NCI-H2227 (cell line): ENCODE measurements at regions not wholly inside any gene's neighbourhood (a gene's known extent, or its start where the extent isn't known, plus 50 kb on each side); places are given as distances from the start of the nearest gene placed in this dataset.

Experiments
- DNase-seq: peaks from one replicate; lab custom pipeline; 2025; ENCODE audit not compliant: unreplicated experiment; lab: John Stamatoyannopoulos, UW

DNA sequence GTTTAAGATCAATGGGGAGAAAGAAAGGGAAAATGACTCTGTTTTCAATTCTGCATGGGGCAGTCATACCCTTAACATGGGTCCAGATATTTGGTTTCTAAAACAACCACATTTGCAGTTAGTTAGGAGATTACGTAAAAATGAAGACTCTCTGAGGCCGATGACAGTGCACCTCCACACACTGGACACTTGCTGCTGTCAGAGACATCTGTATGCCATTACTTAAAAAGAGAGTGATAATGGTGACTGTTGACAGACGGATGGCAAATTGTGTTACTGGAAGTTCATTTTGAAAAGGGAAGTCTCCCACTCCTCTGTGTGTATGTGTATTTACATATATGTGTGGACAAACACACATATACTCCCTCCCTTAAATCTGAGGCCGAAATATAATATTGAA is 304.5 kb upstream of the SEMA6D start:
- DNase-seq: no peak

DNA sequence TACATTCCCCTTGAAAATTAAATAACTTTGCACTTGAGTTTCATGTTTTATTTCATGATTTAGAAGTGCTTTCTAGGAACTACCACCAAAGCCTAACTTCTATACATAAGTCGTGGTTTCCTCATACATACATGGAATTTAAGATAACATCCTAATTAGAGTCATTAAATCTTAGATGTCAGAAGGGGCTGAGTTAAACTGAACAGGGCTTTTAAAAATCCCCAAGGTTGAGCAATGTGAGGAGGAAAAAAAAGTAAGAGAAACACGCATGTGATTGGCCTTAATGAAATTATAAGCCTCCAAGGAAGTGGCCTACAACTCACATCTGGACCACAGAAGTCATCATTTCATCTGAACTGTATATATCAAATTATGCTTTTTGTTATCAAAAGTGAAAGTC is 303.1 kb upstream of the SEMA6D start:
- DNase-seq: no peak

DNA sequence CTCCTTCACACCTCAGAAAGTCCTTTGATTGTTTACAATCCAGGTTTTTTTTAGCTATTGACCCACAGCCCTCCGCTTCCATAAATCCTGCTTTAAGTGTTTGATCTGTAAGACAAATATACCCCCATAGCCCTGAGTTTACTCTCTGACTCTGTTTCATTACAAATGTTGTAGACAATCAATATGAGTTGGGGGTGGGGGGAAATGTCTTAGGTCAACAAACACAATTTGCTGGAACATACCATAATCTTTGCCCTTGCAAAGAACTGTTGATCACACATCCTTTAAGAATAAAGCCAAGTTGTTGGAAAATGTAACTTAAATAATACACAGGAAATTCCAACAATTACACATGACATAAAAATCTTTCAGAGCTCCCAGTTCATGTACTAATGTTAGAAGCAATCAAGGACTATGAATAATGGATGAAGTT is 301.8 kb upstream of the SEMA6D start:
- no peak for DNase-seq

DNA sequence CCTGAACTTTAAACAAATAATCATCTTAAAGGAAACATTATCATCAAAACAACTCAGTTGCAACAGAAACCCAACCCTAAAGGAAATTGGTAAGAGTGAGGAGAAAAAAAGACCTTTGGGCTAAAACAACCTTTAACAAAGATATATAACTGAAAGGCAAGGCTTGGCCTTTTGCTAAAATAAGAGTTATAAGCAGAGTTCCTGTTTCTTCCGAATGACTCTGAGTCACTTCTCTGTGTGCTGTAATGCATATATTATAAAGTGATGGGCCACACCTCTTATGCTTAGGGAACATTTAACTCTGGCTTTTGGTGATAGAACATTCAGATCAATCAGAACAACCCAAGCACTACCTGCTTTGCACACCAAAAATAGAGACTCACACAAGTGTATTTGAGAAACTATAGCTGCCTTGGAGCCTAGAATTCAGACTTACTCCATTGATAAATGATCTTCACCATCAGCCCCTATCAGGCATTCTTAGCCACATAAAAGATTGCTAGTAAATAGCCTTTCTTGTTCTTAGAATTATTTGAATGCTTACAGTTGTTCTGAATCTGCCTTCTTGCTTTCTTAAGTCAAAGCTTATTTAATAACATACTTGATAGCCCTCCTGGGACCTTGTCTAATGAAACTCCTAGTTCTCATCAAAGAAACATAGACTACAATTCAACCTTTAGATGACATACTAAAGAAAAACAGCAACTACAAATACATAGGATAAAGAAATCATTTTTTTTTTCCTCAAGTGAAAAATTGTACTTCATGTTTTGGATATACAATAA is 294.2 kb upstream of the SEMA6D start:
- DNase-seq: no peak

DNA sequence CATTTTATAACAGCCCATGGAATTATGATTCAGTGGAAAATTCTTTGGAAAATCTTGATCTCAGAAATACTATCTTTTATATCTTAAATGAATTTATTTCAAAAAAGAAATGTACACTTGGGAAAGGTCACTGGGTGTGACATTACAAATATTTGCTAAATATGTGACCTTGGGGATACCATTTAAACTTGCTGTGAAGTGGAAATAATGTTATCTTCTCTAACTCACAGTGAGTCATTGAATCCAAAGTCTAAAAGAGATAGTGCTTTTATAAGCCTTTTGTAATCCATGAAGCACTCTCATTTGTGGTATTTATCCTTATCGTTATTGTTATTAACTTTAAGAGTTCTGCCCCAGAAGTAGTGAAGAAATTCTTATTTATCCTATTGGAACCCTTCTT is 289.8 kb upstream of the SEMA6D start:
- DNase-seq: no peak

DNA sequence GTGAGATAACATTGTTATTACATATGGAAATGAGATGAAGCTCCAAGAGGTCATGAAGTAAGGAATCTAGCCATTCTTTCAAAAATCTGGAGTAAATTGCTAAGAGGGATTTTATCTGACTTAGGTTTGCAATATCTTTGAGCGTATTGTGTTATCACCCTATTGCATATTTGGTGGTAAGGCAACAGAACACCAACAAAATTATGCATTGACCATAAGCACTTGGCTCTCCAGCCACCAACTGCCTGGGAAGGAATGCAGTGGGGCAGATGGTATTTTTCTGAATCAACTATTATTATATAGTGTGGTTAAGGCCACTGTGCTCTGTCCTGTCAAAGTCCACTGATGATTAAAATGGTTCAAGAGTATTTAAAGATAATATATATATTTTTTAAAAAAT is 287.9 kb upstream of the SEMA6D start:
- DNase-seq: no peak

DNA sequence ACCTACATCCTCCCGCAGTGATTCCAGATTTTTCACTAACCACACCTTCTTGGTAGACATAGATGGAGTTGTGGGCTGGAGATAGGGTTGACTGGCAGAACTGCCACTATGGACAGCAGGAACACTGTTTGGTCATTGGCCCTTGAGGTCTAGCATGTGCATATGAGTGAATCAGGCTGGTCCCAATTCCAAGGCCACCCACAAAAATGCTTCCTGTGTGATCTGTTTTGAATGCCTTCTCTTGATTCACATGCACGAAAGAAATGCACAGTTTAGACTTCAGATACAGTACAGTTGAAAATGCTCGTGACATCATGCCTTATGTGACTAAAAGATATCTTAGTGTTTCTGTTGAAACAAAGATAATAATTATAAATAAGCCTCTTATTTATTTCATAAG is 285.8 kb upstream of the SEMA6D start:
- no peak for DNase-seq

DNA sequence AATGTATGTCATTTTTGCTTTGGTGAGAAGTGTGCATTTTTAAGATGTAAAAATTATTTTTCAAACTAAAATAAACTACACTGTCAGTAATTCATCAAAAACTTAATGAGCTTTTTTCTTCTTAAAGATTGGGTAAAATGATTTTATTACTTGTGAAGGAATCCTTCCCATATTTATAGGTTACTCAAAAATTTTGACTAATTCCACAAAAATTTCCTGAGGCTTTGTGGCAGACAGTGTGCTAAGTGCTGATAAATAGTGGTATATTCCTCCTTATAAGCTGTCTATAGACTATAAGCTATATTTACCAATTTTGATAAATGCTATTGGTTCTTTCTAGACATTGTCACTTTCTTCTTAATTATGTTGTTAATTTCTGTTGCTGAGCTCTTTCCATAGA is 284.5 kb upstream of the SEMA6D start:
- no peak for DNase-seq

DNA sequence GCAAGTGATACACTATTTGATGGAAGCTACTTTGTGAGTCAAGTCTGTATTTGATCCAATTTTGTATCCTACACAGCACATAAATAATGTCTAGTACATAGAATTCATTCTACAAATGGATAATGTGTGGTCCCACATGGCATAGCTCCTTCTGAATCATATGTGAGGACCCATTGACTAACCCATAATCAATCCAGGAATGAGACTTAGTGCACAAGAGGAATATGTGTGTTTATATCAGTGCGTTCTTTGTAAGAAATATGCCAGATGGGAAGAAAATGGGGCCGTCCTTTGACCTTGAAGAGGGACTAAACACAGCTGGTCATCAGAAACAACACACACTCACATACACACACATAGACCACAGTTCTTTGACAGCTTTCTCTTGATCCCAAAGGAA is 282.7 kb upstream of the SEMA6D start:
- no peak for DNase-seq

DNA sequence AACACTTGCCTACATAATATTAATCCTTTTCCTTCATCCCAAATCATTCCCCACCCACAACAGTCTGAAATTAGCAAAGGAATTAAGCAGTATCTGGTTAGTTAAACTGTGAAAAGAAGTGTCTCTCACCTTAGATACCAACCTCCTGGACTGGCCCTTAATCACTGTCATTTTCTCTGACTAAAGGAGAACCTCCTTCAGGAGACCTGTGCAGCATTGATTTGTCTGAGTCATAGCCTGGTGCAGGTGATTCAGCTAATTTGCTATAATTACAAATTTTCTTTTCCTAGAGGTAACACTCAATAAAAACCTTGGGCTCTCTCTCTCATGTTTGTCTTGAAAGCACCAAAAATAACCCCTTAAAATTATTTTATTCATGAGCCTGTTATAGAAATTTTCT is 279.8 kb upstream of the SEMA6D start:
- DNase-seq: no peak

DNA sequence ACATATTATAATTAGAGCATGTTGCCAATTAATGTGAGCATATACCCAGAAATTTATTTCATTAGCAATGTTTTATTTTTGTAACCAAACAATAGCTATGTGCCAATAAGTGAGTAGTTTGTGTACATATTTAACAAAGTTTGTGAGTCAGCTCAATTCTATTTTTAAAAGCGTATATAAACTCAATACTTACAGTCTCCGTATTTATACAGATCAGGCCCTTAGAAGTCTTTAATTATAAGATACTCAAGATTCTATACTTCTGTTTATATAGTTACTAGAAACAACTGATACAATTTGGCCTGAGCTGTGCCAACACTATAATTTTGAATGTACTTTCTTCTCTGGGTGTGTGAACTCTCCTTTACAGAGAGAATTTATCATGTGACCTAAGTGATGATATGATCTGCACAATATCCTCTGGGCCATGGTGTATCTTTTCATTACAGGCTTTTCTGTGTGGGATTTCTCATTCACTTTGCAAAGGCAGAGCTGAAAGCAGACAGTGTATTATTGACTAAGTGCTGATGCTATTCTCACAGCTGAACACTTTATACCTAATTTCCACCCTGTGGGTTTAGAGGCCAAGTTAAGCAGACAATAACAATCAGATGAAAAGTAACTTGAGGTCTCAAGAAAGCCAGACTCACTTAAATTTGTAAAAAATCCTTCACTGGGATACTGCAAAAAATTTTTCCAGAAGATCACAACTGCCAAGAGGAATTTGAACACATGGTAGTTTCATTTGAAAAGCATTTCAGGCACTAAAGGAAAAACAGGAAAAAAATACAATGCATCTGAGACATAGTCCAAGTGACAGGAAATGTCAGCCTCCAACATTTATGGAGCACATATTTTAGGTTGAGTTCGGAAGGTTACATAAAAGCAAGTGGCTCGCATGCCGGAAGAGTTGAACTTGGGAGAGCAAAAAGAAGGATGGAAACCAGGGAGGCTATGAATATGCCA is 277.9 kb upstream of the SEMA6D start:
- DNase-seq: peak; percentile 36

DNA sequence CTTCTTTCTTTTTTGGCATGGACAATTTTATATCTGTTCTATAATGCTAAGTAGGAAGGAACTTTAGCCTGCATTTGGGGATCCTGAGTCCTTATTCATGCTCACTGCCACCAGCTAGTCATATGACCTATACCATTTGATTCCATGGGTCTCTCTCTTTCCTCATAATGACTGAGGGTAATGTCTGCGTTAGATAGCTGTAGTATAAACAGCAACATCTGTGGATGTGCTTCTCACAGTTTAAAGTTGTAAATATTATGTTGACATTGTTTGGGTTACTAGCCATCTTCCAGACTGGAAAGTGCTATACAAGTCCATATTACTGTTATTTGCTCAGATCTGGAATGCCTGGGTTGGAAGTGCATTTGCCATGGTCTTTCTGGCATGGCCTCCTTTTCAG is 274.9 kb upstream of the SEMA6D start:
- DNase-seq: no peak

DNA sequence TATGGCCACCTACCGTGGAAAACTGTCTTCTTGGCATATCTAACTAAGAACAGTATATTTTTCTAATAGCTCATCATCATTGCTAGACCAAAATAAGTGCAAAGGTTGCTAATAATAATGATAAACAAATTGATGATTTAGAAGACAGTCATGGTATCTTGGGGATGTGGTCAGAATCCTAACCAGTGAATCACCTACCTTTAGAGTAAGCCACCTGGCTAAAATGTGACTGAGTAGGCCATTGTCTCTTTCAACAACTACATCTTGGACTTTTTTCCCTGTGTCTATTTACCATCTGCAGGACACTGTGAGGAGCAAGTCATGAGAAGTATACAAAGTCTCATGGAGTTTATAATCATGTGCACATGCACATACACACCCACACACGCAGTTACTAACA is 273.5 kb upstream of the SEMA6D start:
- DNase-seq: no peak

DNA sequence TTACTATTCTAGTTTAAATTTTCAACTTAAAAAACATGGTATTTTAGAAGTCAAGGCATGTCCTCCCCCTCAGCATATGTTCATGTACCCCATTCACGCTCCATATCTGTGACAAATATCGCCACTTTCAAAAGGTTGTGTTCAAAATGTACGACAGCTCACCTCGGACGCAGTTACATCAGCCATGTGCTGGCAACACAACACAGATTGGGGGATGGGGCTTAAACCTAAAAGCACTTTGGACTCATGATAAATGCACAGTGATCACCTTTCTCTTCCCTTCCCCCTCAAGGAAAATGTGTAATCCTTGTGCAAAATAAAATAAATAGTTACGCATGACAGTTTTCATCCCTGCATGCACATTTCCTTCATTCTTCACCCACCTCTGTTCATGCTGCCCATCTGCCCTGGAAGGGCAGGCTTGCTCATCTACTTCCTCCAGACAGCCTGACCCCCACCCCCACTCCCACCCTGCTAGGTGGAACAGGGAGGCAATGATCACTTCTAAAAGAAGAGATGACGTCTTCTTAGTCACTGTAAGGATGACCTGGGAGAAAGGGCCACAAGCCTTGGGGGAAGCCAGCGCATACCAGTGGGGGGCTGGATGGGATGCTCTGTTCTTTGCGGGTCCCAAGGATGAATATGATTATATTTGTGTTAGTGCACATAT is 271.4 kb upstream of the SEMA6D start:
- DNase-seq: no peak

DNA sequence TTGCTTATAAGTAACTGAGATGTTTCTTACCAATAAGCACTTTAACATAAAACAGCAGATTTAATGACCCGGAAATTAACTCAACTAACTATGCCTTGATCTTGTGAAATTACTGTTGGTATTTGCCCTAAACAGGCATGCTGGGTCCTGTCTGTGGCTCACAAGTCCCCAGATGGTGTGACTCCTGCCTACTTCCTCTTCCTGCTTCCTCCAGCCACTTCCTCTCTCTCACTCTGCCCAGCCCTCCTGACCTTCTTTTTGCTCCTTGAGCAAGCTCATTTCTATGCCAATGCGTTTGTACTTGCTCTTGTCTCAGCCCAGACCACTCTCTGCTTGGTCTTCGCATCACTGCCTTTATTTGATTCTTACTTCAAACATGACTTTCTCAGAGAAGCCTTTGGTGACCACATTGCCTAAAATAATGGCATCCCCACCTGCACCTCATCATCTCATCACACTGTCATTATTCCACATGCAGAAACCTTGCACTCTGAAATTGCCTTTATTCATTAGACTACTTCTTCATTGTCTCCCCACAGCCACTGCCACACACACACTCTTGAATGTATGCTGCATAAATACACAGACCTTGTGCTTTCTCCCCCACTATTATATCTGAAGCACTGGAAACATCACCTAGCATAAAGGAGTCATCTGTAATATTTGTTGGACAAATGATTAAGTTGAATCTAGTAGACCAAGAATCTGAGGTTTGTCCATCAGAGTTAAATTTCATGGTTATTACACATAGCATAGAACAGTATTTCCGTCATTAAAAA is 256.3 kb upstream of the SEMA6D start:
- no peak for DNase-seq

DNA sequence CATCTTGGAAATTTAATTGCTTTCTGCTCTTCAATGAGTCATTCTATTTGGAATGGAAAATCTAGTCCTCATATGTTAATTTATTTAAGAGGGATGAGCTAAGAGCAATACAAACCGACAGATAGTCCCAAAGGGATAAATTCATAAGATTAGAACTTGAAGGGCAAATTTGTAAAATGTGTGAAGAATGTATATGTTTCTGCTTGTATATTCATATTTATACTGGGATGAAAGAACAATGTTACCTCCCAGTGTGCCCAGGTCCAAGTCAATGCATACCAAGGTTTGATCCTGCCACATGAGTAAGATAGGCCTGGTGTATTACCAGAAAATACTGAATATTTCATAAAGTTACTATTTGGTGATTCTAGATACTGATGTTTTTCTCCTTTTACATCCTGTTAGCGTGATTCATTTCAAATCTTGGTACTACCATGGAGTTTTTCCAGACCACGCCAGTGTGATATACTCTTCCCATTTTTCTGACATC is 255.6 kb upstream of the SEMA6D start:
- DNase-seq: no peak

DNA sequence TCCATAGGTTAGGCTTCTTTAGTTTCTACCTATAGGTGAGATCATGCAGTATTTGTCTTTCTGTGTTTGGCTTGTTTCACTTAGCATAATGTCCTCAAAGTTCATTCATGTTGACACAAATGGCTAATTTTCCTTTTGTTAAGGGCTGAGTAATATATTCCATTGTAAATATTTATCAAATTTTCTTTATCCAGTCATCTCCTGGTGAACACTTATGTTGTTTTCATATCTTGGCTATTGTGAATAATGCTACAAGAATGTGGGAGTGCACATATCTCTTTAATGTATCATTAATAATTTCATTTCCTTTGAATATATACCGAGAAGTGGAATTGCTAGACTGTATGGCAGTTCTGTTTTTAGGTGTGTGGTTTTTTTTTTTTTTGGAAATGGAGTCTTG is 250.9 kb upstream of the SEMA6D start:
- DNase-seq: no peak

DNA sequence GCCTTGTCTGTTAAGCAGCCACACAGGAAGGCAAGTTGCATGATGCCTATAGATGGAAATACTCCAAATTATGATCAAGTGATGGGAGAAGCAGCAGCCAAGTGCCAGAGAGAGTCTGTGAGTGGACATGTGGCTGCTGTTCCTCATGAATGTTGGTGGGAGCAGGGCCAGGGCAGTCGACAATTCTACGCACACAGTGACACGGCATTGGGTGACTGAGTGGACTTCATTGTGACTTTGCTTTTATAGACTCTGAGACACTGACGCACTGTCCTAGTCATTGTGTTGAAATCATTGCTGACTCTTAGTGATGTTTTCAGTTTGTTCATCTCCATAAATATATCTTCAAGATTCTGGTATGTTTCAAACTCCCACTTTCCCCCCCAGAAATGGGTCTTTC is 246.3 kb upstream of the SEMA6D start:
- no peak for DNase-seq

DNA sequence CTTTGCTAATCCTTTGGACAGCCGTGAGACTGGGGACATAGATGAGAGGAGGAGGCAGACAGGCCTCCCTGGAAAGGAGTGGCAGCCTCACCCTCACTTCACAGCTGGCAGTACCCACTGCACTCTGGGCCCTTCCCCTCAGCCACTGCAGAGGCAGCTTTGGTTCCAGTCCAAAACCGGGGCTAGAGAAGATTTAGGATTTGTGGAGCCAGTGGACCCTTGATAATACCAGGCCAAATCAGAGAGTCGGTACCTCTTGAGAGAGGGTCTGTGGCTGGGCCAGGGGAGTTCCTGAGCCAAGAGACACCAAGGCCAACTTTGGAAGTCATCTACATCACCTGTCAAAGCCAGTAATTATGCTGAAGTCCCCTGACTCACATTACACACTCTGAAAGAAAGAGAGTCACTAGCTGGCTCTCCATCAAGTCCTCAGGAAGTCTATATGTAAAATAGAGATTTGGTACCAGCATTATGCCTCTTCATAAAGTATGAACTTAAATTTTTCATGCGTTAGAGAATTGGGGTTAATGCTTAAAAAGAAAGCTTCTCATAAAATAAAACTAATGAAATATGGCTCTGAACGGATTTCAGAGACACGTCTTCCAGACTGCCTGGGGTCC is 244.1 kb upstream of the SEMA6D start:
- DNase-seq: no peak

DNA sequence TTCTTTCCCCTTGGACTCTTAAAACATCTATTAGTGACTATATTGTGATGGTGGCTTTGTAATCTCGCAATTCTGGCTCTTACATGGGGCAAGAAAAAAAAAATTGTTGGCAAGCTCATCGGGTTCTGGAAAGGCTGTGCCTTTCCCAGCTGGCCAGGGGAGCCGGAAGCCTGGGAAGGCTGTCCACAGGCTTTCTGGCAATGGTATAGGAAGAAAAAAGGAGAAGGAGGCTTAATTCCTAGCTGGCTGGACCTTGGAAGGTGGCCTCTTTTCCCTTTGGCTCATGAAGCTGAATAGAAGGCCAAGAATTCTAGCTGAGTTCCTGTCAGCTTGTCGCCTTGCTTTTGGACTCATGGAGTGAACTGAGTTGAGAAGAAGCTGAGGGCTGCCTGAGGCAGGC is 243.5 kb upstream of the SEMA6D start:
- no peak for DNase-seq
